GM18505 (cell line): ENCODE measurements at regions not wholly inside any gene's neighbourhood (a gene's known extent, or its start where the extent isn't known, plus 50 kb on each side); places are given as distances from the start of the nearest gene placed in this dataset.

Experiments
- ATAC-seq: cut with Tn5 transposase; IDR thresholded peaks from one replicate; pipeline ENCODE4 v1.9.1; 2021; ENCODE audit not compliant: unreplicated experiment
- POLR2A ChIP-seq: IDR thresholded peaks from 4 replicates; pipeline ENCODE4 v1.6.1; 2011; ENCODE audit warnings: borderline replicate concordance; ENCODE audit not compliant: insufficient read depth, insufficient read length; ENCODE audit errors: extremely low read depth

DNA sequence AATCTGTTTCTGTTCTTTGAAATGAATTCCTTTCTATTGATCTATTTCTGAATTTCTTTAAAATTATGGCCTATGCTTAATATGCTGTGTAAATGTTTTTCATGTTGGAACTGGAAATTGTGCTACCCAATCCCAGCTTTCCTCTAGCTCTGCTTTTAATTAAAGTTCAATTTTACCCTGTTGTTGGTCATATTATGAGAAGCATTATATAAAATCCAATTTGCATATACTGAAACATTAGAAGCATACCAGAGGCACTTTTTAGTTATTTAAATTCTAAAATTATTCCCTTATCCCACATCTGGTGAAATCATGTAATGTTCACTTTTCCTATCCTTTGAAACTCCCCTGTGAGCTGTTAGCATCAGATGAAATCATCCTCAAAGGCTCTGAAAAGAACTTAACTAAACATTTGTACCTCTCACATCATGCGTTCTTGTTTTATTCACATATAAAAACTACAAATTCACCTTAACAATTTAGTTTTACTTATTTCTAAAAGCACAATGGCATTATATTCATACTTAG is 160.6 kb upstream of the COL21A1 start:
- no peak for ATAC-seq
- no peak for TF ChIP-seq POLR2A

- no peak for TF ChIP-seq POLR2A
- ATAC-seq, result peak; percentile 73
Measured at GRCh38 chr6:56406276-56407269, 159.2 kb upstream of the COL21A1 start.

DNA sequence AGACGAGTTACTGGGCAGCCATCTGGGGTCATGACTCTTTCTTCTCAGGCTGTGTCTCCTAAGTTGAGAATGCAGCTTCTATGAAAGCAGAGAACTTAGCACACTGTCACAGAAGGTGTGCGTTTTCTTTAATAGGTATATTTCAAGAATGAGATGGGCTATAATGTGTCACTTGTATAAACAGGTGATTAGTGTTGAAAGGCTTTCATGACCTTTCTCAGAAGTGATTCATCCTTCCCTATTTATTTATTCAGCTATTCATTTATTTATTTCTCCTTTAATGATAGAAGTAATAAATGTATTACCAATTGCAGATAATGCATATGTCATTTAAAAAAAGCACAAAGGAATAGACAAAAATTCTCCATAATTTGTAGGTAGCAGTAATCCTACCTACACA is 157.2 kb upstream of the COL21A1 start:
- no peak for ATAC-seq
- no peak for TF ChIP-seq POLR2A

DNA sequence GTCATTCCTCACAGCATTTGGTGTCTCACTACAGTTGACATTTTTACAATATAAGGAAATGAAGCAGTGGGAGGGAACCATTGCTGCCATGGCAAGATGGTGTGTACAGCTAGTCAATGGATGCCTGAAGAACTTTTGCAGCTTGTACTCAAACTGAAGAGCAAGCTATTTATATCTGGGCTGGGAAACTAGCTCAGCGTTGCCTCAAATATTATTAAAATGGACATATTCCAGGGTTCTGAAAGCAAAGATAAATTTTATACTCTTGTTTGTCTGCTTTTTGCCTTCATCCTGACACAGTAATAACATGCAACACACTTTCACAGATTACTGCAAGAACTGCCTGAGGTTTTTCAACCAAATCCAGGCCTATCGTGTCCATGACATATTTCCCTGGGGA is 156.4 kb upstream of the COL21A1 start:
- no peak for ATAC-seq
- TF ChIP-seq POLR2A, result no peak

DNA sequence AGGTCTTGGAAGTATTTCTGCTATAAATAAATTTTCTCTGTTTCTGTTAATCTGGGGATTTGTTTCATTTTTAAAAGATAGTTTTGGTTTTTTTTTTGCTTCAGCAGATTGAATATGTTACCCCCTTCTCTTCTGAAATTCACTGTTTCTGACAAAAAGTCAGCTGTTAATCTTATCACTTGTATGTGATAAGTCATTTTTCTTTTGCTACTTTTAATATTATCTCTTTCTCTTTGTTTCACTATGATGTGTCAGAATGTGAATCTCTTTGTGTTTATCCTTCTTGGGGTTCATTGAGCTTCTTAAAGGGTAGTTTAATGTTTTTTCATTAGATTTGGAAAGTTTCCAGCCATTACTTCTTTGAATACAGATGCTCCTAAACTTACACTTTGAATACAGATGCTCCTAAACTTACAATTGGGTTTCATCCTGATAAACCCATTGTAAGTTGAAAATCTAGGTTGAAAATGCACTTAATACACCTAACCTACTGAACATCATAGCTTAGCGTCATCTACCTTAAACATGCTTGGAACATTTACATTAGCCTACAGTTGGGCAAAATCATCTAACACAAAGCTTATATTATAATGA is 154.2 kb upstream of the COL21A1 start:
- no peak for TF ChIP-seq POLR2A
- ATAC-seq, result no peak

- no peak for ATAC-seq
- TF ChIP-seq POLR2A, result no peak
Measured at GRCh38 chr6:56400273-56400672, 152.9 kb upstream of the COL21A1 start.

- no peak for TF ChIP-seq POLR2A
- no peak for ATAC-seq
Measured at GRCh38 chr6:56399672-56400263, 152.4 kb upstream of the COL21A1 start.

DNA sequence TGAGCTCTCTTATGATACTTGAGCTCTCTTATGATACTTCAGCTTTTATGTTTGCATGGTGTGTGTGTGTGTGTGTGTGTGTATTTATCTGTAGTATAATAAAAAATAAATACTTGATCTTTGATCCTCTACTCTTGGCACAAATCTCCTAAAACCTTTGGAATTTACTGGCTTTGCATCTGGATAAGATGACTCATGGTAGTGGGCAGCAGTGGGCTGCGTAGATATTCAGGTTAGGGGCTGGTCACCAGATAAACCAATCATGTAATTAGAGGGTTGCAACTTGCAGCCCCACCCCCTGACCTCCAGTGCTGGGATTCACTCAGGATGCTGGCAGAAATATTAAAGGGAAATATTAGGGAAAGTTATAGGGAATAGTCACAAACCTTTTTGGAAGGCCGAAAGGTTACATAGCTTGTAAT is 151.9 kb upstream of the COL21A1 start:
- ATAC-seq, result no peak
- no peak for TF ChIP-seq POLR2A

DNA sequence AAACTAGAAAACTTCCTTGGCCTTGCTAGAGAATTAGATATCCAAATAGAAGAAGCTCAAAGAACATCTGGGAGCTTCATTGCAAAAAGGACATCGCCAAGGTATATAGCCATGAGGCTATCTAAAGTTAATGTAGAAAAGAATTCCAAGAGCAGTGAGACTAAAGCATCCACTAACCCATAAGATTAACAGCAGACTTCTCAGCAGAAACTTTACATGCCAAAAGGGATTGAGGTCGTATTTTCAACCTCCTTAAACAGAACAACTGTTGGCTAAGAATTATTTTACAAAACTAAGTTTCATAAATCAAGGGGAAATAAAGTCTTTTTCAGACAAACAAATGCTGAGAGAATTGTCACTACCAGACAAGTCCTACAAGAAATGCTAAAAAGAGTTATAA is 149.1 kb upstream of the COL21A1 start:
- TF ChIP-seq POLR2A, result no peak
- ATAC-seq, result no peak

DNA sequence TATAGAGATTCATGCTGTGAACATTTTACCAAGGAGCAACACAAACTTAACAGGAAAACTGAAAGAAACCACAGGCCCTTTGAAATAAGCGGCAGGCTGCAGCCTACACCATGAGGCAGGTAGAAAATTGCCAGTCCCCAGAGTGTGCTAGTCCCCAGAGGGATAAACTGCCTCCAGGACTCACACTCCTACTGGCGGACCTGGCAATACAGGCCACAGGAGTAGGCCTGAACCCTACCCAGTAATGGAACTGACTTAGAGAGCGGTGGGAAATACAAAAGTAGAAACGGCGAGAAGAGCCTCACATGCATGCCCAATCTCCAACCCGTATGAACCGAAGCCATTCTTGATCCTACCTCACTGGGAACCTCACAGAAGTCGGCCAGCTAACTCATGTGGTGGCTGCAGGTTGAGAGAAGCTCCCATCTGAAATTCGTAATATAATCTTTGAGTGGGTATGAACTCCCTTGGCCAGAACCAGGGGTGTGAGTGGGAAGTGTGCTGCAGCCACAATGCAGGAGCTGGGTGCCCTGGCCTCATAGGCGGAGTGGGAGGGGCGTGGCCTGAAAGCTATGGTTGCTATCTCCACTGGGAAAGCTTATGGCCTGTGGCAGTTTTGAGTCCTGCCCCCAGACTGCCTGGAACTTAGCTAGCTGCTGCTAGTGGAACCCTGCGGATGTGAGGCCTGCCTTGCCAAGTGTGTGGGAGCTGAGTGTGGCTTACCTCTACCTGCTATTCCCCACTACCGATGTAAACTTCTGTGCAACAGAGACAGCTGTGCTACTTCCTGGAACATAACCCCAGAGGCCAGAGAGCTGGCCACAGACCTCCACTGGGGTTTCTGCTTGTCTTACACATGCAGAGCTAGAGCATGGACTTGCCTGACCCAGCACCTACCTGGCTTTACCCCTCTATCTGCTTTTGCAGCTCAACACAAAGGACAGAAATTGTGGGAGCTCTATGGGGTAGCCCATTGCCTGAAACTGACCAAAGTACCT is 146.5 kb upstream of the COL21A1 start:
- no peak for ATAC-seq
- TF ChIP-seq POLR2A, result no peak

- no peak for ATAC-seq
- TF ChIP-seq POLR2A, result no peak
Measured at GRCh38 chr6:56388415-56388755, 141.0 kb upstream of the COL21A1 start.

DNA sequence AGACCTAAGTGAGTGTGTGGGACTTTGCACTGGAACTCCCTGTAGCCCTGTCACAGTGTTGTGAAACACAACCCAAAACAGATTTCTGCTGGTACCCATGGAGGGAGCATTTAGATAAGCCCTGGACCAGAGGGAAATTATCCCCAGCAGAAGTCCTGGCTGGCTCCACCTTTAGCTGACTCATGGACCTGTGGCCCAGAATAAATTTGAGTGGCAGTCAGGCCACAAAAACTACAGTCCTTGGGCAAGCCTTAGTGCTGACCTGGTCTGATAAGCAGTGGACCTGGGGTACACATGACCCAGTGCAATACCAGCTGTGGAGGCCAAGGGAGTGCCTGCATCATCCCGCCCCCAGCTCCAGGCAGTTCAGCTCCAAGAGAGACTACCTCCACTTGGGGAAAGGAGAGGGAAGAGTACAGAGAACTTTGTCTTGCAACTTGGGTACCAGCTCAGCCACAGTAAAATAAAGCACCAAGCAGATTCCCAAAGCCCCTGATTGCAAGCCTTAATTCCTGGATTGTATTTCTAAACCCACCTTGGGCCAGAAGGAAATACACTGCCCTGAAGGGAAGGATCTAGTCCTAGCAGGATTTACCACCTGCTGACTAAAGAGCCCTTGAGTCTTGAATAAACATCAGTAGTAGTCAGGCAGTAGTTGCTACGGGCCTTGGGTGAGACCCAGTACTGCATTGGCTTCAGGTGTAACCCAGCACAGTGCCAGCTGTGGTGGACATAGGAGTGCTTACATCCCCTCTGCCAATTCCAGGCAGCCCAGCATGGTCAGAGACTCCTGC is 140.4 kb upstream of the COL21A1 start:
- ATAC-seq, result no peak
- no peak for TF ChIP-seq POLR2A

DNA sequence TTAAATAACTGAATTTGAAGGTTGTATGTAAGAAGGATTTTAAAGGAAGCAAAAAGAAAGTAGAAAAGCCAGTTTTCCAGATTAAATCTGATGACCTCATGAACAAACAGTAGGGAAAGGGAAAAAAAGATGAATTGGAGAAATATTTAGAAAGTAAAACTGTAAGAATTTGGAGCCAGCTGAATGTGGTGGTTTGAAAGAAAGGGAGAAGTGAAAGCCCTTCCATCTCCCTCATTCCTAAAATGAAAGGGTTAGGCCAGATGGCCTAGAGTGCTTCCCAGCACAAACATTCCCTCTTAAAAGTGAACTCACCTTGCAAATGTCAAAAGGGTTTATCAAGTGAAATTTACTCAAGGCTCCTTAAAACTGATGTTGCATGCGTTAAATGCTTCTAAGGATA is 139.3 kb upstream of the COL21A1 start:
- ATAC-seq, result no peak
- no peak for TF ChIP-seq POLR2A
